Urinary bladder (tissue), 3 donors: ENCODE measurements at regions not wholly inside any gene's neighbourhood (a gene's known extent, or its start where the extent isn't known, plus 50 kb on each side); places are given as distances from the start of the nearest gene placed in this dataset.
A peak's percentile ranks its signal among the peaks of the same experiment; 100 is the strongest.

Experiments used
- DNase-seq: peaks from one replicate; pipeline ENCODE4 v3.0.0-alpha.2; 2015; ENCODE audit errors: extremely low spot score
- H3K27ac ChIP-seq: one replicate; pipeline ENCODE4 v1.5.1; 2013; ENCODE audit warnings: low read depth, mild to moderate bottlenecking, moderate library complexity
- H3K36me3 ChIP-seq: one replicate; pipeline ENCODE4 v1.6.1; 2013; ENCODE audit warnings: mild to moderate bottlenecking, moderate library complexity; ENCODE audit not compliant: insufficient read depth
- H3K4me1 ChIP-seq: one replicate; pipeline ENCODE4 v1.6.1; 2013; ENCODE audit warnings: mild to moderate bottlenecking, moderate library complexity; ENCODE audit not compliant: insufficient read depth
- H3K4me3 ChIP-seq: one replicate; pipeline ENCODE4 v1.5.1; 2013; ENCODE audit warnings: low read depth, low read length
- WGBS: extraction: QIAGEN DNeasy Blood & Tissue Kit; methylation state at CpG from one replicate; pipeline ENCODE4 v1.1.7; 2013; 5-methylcytosine and 5-hydroxymethylcytosine counted together
- donor health status: healthy with polysubstance abuse.
- donor health status: healthy.

GRCh38 chr16:73185737-73186136 is 137.8 kb upstream of the ZFHX3 start:
- 92% methylated on average over 11 of the region's 11 CpGs for WGBS
- Histone ChIP-seq H3K4me1 (no peaks in the 10 kb centered on the region), H3K27ac (no peak overlapping the region), H3K36me3 (no peaks in the 10 kb centered on the region), H3K4me3 (no peak overlapping the region)
- DNase-seq = no peak

- H3K4me3 ChIP-seq = no peak overlapping the region
- H3K27ac ChIP-seq = no peak overlapping the region
- WGBS = 28% methylated on average over 17 of the region's 17 CpGs
- H3K36me3 ChIP-seq = no peaks in the 10 kb centered on the region
- DNase-seq = no peak
- H3K4me1 ChIP-seq = no peaks in the 10 kb centered on the region
Measured at GRCh38 chr16:73183611-73184092, 135.7 kb upstream of the ZFHX3 start.

- no peaks in the 10 kb centered on the region for H3K4me1 ChIP-seq
- H3K36me3 ChIP-seq = no peaks in the 10 kb centered on the region
- DNase-seq = no peak
- H3K27ac ChIP-seq = no peak overlapping the region
- H3K4me3 ChIP-seq = no peak overlapping the region
- 60% methylated on average over 12 of the region's 12 CpGs for WGBS
Measured at GRCh38 chr16:73179705-73180331, 131.9 kb upstream of the ZFHX3 start.

- Histone ChIP-seq H3K4me3 (no peak overlapping the region), H3K27ac (no peak overlapping the region), H3K4me1 (no peaks in the 10 kb centered on the region), H3K36me3 (no peaks in the 10 kb centered on the region)
- DNase-seq = no peak
- WGBS = 82% methylated on average over 8 of the region's 8 CpGs
Measured at GRCh38 chr16:73177729-73178295, 129.9 kb upstream of the ZFHX3 start.

GRCh38 chr16:73176577-73177013 is 128.7 kb upstream of the ZFHX3 start:
- no peak for DNase-seq
- H3K36me3 ChIP-seq = no peaks in the 10 kb centered on the region
- H3K4me3 ChIP-seq = no peak overlapping the region
- H3K4me1 ChIP-seq = no peaks in the 10 kb centered on the region
- WGBS = 52% methylated on average over 2 of the region's 2 CpGs
- H3K27ac ChIP-seq = no peak overlapping the region

GRCh38 chr16:73172973-73173709 is 125.2 kb upstream of the ZFHX3 start:
- H3K27ac ChIP-seq = no peak overlapping the region
- no peak overlapping the region for H3K4me3 ChIP-seq
- DNase-seq = no peak
- WGBS = 33% methylated on average over 18 of the region's 18 CpGs
- H3K4me1 ChIP-seq = no peaks in the 10 kb centered on the region
- H3K36me3 ChIP-seq = no peaks in the 10 kb centered on the region

- no peaks in the 10 kb centered on the region for H3K36me3 ChIP-seq
- H3K4me1 ChIP-seq = no peaks in the 10 kb centered on the region
- 41% methylated on average over 23 of the region's 23 CpGs for WGBS
- DNase-seq = peak; percentile 85
- no peak overlapping the region for H3K4me3 ChIP-seq
- H3K27ac ChIP-seq = no peak overlapping the region
Measured at GRCh38 chr16:73172241-73172972, 124.5 kb upstream of the ZFHX3 start.

- WGBS = 87% methylated on average over 9 of the region's 9 CpGs
- Histone ChIP-seq H3K4me3 (no peak overlapping the region), H3K27ac (no peak overlapping the region), H3K4me1 (no peaks in the 10 kb centered on the region), H3K36me3 (no peaks in the 10 kb centered on the region)
- DNase-seq = no peak
Measured at GRCh38 chr16:73171901-73172240, 123.9 kb upstream of the ZFHX3 start.

GRCh38 chr16:73171380-73171779 is 123.5 kb upstream of the ZFHX3 start:
- WGBS = 75% methylated on average over 9 of the region's 9 CpGs
- H3K4me3 ChIP-seq = no peak overlapping the region
- H3K27ac ChIP-seq = no peak overlapping the region
- H3K36me3 ChIP-seq = no peaks in the 10 kb centered on the region
- DNase-seq = no peak
- peaks cover under 1% of the 10 kb centered on the region for H3K4me1 ChIP-seq

- H3K27ac ChIP-seq = no peak overlapping the region
Measured at GRCh38 chr16:73170612-73171038, 122.7 kb upstream of the ZFHX3 start.

GRCh38 chr16:73166947-73167550 is 119.1 kb upstream of the ZFHX3 start:
- H3K27ac ChIP-seq = no peak overlapping the region
- 27% methylated on average over 3 of the region's 3 CpGs for WGBS
- H3K4me3 ChIP-seq = no peak overlapping the region
- peaks cover 2% of the 10 kb centered on the region for H3K4me1 ChIP-seq
- no peaks in the 10 kb centered on the region for H3K36me3 ChIP-seq
- DNase-seq = no peak

More at GRCh38 chr16:73170612-73171038, 122.7 kb upstream of the ZFHX3 start:
- Histone ChIP-seq H3K36me3 (no peaks in the 10 kb centered on the region), H3K4me3 (no peak overlapping the region), H3K4me1 (peaks cover 2% of the 10 kb centered on the region)
- WGBS = 83% methylated on average over 10 of the region's 10 CpGs
- no peak for DNase-seq

GRCh38 chr16:73166441-73166851 is 118.5 kb upstream of the ZFHX3 start:
- 41% methylated on average over 5 of the region's 5 CpGs for WGBS
- Histone ChIP-seq H3K36me3 (no peaks in the 10 kb centered on the region), H3K27ac (no peak overlapping the region), H3K4me3 (peak overlapping the region; percentile 18), H3K4me1 (peaks cover 2% of the 10 kb centered on the region)
- no peak for DNase-seq

- Histone ChIP-seq H3K36me3 (no peaks in the 10 kb centered on the region), H3K4me3 (no peak overlapping the region), H3K4me1 (peaks cover 2% of the 10 kb centered on the region), H3K27ac (no peak overlapping the region)
- no peak for DNase-seq
- WGBS = 67% methylated on average over 5 of the region's 5 CpGs
Measured at GRCh38 chr16:73163238-73163815, 115.4 kb upstream of the ZFHX3 start.
